ENCODE measurements at regions not wholly inside any gene's neighbourhood (a gene's known extent, or its start where the extent isn't known, plus 50 kb on each side); places are given as distances from the start of the nearest gene placed in this dataset.

DNA sequence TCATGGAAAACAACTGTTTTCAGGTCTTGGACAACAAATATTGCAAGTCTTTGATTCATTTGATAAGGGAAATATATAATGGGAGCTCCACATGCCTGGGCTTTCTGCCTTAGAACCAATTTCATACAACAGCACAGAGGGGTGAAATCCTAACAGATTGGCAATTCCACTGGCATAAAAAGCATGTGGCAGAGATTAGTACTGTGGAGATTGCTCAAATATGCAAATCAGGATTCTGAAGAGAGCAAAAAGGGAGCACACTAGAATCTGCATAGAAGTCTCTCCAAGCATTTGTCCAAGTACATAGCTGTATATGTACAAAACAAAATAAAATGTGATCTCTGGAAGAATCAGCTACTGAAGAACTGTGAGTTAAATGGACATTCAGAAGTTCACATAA is 312.9 kb upstream of the SLITRK5 start:
- Histone ChIP-seq H3K27ac (no peak overlapping the region), H3K27me3 (no peaks in the 10 kb centered on the region), H3K9me3 (no peaks in the 10 kb centered on the region), H3K36me3 (no peaks in the 10 kb centered on the region), H3K4me3 (no peak overlapping the region), H3K4me1 (no peaks in the 10 kb centered on the region)
- TF ChIP-seq POLR2A (IDR thresholded peaks at IDR 0.05) (no peak), EP300 (IDR thresholded peaks at IDR 0.05) (no peak)
- TF ChIP-seq, protein P1, sequence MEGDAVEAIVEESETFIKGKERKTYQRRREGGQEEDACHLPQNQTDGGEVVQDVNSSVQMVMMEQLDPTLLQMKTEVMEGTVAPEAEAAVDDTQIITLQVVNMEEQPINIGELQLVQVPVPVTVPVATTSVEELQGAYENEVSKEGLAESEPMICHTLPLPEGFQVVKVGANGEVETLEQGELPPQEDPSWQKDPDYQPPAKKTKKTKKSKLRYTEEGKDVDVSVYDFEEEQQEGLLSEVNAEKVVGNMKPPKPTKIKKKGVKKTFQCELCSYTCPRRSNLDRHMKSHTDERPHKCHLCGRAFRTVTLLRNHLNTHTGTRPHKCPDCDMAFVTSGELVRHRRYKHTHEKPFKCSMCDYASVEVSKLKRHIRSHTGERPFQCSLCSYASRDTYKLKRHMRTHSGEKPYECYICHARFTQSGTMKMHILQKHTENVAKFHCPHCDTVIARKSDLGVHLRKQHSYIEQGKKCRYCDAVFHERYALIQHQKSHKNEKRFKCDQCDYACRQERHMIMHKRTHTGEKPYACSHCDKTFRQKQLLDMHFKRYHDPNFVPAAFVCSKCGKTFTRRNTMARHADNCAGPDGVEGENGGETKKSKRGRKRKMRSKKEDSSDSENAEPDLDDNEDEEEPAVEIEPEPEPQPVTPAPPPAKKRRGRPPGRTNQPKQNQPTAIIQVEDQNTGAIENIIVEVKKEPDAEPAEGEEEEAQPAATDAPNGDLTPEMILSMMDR (IDR thresholded peaks at IDR 0.05): no peak
- no peak for DNase-seq (ENCODE audit: low spot score in 2 of 2)

DNA sequence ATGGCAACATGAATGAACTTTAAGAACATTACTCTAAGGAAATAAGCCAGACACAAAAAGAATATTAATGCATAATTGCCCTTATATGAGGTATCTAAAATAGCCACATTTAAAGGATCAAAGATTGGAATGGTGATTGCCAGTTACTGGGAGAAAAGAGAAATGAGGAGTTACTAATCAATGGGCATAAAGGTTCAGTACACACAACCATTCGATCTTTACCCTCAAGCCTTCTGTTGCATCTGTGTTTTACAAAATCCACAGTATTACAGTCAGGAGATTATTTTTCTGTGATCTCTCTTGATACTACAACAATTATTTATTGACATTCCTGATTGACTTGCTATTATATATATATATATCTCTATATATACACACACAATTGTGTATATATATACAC is 310.0 kb upstream of the SLITRK5 start:
- Histone ChIP-seq H3K4me3 (no peak overlapping the region), H3K9me3 (no peaks in the 10 kb centered on the region), H3K36me3 (no peaks in the 10 kb centered on the region), H3K27me3 (no peaks in the 10 kb centered on the region), H3K27ac (no peak overlapping the region), H3K4me1 (no peaks in the 10 kb centered on the region)
- 94 to 95% methylated on average over 1 of the region's 1 CpG for WGBS, 2 donors
- DNase-seq (ENCODE audit: low spot score in 2 of 2): no peak
- TF ChIP-seq EP300 (IDR thresholded peaks at IDR 0.05): no peak
- TF ChIP-seq, protein P1 (IDR thresholded peaks at IDR 0.05): no peak
- TF ChIP-seq POLR2A (IDR thresholded peaks at IDR 0.05): no peak

DNA sequence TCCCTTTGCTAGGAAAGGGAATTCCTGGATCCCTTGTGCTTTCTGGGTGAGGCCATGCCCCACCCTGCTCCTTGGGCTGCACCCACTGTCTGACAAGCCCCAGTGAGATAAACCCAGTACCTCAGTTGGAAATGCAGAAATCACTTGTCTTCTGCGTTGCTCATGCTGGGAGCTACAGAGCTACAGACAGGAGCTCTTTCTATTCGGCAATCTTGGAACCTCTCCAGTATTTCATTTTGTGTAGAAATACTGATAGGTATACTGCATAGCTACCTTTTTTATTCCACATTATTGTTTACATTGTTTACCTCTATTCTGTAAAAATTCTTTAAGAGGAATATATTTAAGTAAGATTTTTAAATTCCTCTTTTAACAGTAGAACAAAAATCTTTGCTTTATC is 302.5 kb upstream of the SLITRK5 start:
- 97% methylated on average over 2 of the region's 2 CpGs for WGBS, 2 donors
- Histone ChIP-seq H3K4me3 (no peak overlapping the region), H3K36me3 (no peaks in the 10 kb centered on the region), H3K9me3 (peaks cover 0 to 10% (median 0%) of the 10 kb centered on the region in 4 donors), H3K27me3 (no peaks in the 10 kb centered on the region), H3K27ac (no peak overlapping the region), H3K4me1 (no peaks in the 10 kb centered on the region)
- DNase-seq (ENCODE audit: low spot score in 2 of 2): no peak
- TF ChIP-seq EP300 (IDR thresholded peaks at IDR 0.05): no peak
- TF ChIP-seq POLR2A (IDR thresholded peaks at IDR 0.05): no peak
- TF ChIP-seq, protein P1 (IDR thresholded peaks at IDR 0.05): no peak

DNA sequence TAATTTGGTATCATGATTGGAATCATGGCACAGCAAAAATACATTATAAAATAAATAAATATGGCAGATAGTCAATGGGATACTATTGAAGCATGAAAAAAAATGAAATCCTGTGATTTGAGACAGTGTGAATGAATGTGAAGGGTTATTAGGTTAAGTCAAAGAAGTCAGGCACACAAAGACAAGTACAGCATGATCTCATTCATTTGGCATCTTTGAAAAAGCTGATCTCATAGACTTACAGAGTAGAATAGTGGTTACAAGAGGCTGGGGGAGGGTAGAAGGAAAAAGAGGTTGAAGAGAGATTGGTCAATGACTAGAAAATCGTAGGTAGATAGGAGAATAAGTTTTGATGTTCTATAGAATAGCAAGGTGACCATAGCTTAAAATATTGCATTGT is 295.1 kb upstream of the SLITRK5 start:
- Histone ChIP-seq H3K4me1 (no peaks in the 10 kb centered on the region), H3K27me3 (no peaks in the 10 kb centered on the region), H3K36me3 (no peaks in the 10 kb centered on the region), H3K27ac (no peak overlapping the region), H3K4me3 (no peak overlapping the region), H3K9me3 (no peaks in the 10 kb centered on the region)
- WGBS, 2 donors: 71 to 76% methylated on average over 1 of the region's 1 CpG
- DNase-seq (ENCODE audit: low spot score in 2 of 2): no peak
- TF ChIP-seq EP300 (IDR thresholded peaks at IDR 0.05): no peak
- TF ChIP-seq, protein P1 (IDR thresholded peaks at IDR 0.05): no peak
- no peak for TF ChIP-seq POLR2A (IDR thresholded peaks at IDR 0.05)

DNA sequence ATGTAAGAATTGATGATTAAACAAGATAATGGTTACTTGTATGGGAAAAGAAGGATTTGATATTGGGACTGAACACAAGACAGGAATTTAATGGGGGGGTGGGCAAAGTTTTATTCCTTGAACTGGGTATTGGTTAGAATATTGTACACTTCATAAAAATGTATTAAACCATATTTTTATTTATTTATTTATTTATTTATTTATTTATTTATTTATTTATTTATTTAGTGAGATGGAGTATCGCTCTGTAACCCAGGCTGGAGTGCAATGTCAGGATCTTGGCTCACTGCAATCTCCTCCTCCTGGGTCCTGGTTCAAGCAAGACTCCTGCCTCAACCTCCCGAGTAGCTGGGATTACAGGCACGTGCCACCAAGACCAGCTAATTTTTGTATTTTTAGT is 287.1 kb upstream of the SLITRK5 start:
- no peak for DNase-seq (ENCODE audit: low spot score in 2 of 2)
- H3K4me3 ChIP-seq: no peak overlapping the region
- TF ChIP-seq EP300 (IDR thresholded peaks at IDR 0.05) (no peak), POLR2A (IDR thresholded peaks at IDR 0.05) (no peak)
- TF ChIP-seq, protein P1 (IDR thresholded peaks at IDR 0.05): no peak
- no peak overlapping the region for H3K27ac ChIP-seq
- H3K9me3 ChIP-seq: no peaks in the 10 kb centered on the region
- no peaks in the 10 kb centered on the region for H3K4me1 ChIP-seq
- H3K36me3 ChIP-seq: no peaks in the 10 kb centered on the region
- H3K27me3 ChIP-seq: no peaks in the 10 kb centered on the region
- WGBS, 2 donors: 94 to 98% methylated on average over 3 of the region's 3 CpGs
